Stimulated activated CD4-positive, alpha-beta T cell treated with anti-CD3 and anti-CD28 coated beads, Interleukin-2, amount 100 ng/mL, for 4 hours (primary cell): ENCODE measurements at regions not wholly inside any gene's neighbourhood (a gene's known extent, or its start where the extent isn't known, plus 50 kb on each side); places are given as distances from the start of the nearest gene placed in this dataset.
"Not testable (repeated sequence)": the region's sequence is repeated elsewhere in the genome, so short reads cannot be mapped to it uniquely, and the experiment has no call there.

Source experiments
- DNase-seq: peaks from one replicate; pipeline ENCODE4 v3.0.0-alpha.2; 2020; ENCODE audit warnings: low read depth

DNA sequence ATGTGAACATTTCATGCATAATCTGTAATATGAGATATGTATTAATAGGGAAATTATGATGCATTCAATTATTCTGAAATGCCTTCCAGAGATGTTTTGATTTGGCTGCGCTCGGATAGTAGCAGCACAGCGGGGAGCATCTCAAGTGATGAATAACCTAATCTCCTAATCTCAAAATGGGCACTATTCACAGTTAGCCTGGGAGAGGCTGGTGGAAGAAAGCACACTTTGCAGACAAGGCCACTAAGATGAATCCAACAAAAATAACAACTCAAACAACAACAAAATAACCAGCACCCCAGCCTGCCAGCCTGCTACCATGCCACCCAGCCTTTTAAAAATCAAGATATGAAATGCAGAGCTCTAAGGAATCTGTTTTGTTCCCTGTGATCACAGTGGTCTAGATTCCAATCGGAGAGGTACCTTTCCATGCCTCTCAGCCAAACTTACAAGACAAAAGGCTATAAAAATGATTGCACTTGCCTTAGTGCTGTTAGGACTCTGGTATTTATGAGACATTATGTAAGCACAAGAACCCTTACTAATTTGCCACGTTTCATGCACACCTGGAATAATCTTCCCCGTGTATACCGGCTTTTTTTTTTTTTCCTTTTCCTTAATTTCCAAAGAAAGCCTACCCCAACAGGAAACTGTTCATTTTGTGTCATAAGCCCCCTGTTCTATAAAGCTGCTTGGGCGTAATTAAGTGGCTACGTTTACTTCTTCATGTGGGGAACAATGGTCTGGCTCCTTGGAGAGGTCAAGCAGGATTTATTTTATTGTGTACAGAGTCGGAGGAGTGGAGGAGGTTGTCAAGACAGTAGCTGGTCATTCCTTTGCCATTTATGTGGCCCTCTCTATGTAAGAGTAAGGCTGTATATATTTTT lies 526.9 kb upstream of the FANCL start:
- DNase-seq: no peak

- no peak for DNase-seq
These were observed 523.4 kb upstream of the FANCL start for GRCh38 chr2:58764338-58765104.

DNA sequence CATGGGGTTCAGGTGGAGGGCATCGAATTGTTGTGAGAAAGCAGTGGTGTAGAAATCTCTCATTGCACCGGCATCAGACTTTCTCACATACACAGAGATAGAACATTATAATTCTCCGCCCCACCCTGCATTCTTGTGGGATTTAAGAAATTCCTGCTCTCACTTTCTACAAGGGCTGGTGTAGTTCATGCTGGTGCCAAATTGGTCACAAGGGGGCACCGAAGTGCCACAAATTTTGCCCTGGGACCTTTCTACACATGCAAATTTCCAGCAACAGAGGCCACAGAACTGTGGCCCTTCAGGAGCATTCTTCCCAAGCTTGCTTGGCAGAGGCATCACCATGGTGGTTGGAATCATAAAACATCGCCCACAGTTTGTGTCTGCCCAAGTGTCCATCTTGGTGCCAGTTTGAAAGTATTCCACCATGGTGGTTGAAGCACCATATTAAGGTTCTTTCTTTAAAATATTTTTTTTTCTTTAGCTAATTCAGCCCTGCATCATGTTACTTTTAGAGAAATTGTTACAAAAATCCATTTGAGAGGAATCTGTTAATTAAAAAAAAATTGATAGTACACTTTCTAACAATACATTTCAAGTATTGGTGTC lies 521.2 kb upstream of the FANCL start:
- no peak for DNase-seq

DNA sequence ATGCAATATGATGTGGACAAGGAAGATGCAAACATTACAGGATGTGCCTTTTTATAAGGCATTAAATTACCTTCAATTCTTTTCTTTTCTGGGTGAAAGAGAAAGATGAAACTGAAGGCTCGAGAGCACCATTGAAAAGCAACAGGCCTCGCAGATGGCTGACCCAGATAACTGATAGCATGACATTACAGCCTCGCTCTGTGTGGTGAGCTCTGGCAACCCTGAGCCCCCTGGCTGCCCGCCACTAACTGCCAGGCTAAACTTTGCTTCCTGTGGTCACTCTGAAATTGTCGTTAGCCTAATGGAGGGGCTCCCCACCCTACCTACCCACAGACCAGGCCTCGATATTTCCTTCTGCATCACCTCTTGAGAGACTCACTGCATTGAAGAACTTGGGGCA lies 516.8 kb upstream of the FANCL start:
- DNase-seq: no peak

DNA sequence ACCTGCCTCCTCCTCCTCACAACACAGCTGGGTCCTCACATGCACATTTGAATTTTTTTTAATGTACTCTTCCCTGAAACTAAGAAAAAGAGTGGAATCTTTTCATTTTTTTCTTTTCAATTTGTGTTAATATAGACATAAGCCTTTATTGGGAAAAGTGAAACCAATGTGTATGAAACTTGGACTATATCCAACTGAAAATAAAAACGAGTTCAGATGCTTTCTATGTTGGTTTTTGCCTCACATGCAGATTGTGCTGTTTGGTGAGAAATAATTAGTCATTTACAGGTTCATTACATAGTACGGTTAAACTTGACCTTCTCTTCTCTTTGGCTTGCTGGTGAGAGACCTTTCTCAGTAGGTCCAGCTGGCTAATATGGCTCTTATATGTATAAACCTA lies 515.2 kb upstream of the FANCL start:
- DNase-seq: no peak

DNA sequence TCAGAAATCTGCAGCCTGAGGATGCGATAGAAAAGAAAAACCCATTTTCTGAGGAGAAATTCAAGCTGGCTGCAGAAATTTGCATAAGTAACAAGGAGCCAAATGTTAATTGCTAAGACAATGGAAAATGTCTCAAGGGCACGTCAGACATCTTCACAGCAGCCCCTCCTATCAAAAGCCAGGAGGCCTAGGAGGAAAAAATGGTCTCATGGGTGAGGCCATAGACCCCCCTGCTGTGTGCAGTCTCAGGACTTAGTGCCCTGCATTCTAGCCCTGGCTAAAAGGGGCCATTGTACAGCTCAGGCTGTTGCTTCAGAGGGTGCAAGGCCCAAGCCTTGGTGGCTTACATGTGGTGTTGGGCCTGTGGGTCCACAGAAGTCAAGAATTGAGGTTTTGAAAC lies 511.4 kb upstream of the FANCL start:
- DNase-seq: not testable (repeated sequence)

- not testable (repeated sequence) for DNase-seq
These were observed 510.6 kb upstream of the FANCL start for GRCh38 chr2:58751676-58752075.

GRCh38 chr2:58749041-58749440 lies 507.9 kb upstream of the FANCL start:
- no peak for DNase-seq

- DNase-seq: not testable (repeated sequence)
These were observed 504.2 kb upstream of the FANCL start for GRCh38 chr2:58745334-58745733.

DNA sequence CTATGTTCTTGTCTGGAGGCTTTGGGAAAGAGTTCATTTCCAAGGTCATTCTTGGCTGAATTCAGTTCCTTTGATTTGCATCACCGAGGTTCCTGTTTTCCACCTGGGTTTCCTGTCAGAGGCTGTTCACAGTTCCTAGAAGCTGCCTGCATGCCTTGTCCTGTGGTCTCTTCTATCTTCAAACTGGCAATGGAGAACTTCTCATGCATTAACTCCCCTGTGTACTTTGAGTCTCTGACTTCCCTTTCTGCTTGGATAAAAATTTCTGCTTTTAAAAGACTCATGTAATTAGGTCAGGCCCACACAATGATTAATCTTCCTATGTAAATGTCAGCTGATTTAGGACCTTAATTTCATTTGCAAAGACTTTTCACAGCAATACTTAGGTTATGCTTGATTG lies 499.3 kb upstream of the FANCL start:
- DNase-seq: no peak

DNA sequence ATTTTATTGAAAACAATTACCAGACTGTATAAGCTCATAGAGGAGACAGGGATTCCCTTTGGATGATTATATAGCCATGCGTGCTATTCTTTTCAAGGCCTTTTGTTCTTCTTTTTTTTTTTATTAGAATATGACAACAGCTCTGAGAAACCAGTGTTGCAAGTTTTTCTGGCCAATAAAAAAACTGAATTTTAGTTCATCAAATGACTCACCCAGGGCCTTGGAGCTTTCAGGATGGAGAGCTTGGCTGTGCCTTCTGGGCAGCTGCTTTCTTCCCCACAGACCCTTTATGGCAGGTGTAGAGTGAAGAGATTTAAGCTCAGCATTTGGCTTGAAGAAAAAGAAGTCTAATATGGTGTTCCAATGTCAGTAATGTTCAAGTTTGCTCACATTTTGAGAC lies 497.9 kb upstream of the FANCL start:
- DNase-seq: no peak

DNA sequence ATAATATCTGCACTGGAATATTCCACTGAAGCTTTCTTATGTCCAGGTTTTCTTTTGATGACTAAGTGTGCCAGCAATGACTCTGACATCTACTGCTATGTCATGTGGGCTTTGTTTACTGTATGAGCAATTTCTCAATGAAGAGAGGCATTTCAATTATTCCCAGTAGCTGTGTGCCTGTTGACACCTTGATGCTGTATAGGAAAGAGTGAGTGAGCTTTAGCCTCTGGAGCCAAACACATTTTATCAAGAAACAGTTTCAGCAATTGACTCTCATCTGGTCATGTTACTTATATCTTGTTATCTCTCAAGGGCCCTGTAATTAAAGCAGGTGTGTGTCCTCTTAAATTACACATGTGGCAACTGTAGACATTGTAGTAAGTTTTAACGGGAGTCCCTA lies 493.2 kb upstream of the FANCL start:
- DNase-seq: no peak

DNA sequence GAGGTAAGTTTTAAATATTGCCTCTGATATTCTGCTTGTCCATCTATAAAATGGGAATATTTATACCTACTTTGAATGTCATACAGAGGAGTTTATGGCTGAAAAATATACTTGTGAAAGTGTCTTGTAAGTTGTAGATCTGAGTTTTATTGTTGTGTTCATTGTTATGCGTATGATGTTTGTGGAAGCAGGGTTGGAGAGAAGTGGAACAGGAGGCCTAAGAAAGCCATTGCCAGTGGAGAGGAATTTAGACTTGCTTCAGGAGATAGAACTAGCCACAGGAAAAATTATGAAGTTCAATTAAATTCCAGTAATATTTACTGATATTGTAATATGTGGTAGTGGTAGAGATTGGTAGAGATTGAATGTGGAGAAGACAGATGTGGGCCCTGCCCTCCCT lies 491.9 kb upstream of the FANCL start:
- DNase-seq: no peak

GRCh38 chr2:58731488-58731869 lies 490.4 kb upstream of the FANCL start:
- DNase-seq: no peak

GRCh38 chr2:58730764-58731487 lies 489.8 kb upstream of the FANCL start:
- DNase-seq: no peak

DNA sequence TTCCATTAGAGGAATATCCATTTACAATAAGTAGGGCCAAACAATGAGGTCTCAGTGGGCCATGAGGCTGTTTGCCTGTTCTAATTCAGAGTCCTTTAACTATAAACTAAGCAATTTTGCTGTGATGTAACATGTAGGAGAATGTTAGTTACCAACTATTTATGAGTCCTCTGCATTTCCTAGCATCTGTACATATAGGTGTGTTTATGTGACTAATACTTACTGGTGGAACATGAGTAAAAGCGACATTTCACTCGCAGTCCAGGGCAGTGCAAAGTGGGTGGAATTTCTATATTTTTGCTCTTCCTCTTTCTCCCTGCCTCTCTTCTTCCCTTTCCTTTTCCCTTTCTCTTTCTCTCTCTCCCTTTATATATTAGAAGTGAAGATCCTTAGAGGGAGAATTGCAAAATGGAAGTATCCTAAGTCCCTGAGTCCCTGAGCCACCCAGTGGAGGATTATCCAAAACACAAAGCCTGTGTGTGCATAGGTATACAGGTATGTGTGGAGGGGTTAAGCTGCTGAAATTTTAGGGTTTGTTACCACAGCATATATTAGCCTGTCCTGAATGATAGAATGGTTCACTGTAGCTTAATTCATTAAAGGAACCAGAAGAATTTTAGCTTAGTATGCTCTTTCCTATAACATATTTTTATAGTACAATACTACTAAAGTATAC lies 487.0 kb upstream of the FANCL start:
- DNase-seq: no peak

- DNase-seq: no peak
These were observed 480.9 kb upstream of the FANCL start for GRCh38 chr2:58721912-58722591.

DNA sequence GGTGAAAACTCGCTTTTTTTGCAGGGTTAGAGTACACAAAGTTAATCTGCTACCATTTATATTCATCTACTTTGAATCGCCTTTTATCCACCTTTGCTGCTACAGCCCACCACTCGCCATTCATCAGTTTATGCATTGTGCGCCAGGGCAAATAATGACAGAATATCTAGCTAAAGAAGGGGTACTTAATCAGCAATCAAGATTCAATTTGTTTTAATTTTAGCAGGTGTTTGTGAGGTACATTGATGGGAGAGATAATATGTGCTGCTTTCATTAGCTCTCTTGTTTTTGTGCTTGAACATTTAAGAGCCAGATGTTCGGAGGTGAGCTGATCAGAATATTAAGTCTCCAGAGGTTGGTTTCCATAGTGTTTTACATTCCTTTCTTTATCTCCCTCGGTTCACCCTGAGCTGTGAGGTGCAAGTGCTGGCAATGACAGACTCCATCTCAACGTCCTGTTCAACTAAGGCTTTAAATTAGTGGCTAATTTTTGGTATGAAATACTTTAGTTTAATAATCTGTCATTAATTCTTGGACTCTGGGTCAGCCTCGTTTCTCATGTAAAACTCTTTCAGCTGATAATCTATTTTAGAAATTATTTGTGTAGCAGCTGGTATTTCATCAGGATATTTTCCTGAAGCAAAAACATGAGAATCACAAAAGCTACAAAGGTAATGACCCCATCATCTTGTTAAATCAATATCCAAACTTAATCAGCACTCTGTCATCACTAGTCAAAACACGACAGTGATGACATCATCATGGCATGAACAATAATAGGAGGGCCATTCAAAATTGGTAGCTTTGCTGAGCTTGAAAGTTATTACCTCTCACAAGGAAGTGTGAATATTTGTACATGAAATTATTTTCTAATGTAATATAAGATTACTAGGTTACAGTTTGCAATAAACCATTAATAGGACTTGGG lies 479.9 kb upstream of the FANCL start:
- no peak for DNase-seq

DNA sequence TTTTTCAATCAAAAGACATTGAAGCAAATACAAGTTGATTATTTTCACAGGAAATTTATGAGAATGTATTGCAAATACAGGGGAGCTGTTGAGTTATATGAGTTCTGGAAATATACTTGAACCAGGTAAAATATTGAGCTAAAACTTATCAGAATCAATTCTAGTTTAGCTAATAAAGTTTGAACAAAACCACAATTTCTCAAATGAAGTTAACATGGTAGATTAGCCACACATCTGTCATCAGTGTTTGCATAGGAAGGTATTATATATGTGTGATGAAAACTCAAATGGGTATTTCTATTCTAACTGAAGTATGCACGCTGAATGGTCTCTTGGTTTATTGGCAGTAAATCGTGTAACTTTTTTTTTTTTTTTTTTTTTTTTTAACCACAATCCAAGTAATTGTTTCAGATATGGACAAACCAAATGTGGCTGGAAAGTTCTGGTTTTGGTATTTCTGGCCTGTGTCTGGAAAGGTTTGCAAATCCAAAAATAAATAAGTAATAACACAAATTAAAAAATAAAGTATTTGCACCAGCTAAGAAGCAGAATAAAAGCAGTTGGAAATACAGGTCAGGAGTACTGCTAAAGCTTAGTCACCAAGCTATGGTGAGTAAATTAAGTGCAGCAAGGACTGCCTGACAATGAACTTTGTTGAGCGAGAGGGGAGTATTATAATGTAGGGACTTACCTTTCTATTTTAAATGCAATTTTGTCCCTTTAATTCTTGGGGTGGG lies 479.1 kb upstream of the FANCL start:
- no peak for DNase-seq
